ENCODE measurements at regions not wholly inside any gene's neighbourhood (a gene's known extent, or its start where the extent isn't known, plus 50 kb on each side); places are given as distances from the start of the nearest gene placed in this dataset.

- no peak for TF ChIP-seq CTCF (conservative IDR thresholded peaks at IDR 0.05)
- no peak for TF ChIP-seq EZH2 (IDR thresholded peaks at IDR 0.05; ENCODE audit: low read depth)
Measured at GRCh38 chr13:22562116-22562515, 618.7 kb upstream of the SGCG start.
